Loucy (cell line): ENCODE measurements at regions not wholly inside any gene's neighbourhood (a gene's known extent, or its start where the extent isn't known, plus 50 kb on each side); places are given as distances from the start of the nearest gene placed in this dataset.

Source experiments
- CTCF ChIP-seq: fragments of 200-600 bp; sonication (generic); conservative IDR thresholded peaks from 2 replicates; pipeline ENCODE4 v1.5.1; 2014; ENCODE audit warnings: mild to moderate bottlenecking, antibody characterized with exemption, low read length
- EZH2phosphoT487 ChIP-seq: fragments of 200-600 bp; IDR thresholded peaks from 2 replicates; pipeline ENCODE4 v1.6.1; 2018; ENCODE audit warnings: antibody characterized with exemption, mild to moderate bottlenecking, moderate library complexity, borderline replicate concordance

DNA sequence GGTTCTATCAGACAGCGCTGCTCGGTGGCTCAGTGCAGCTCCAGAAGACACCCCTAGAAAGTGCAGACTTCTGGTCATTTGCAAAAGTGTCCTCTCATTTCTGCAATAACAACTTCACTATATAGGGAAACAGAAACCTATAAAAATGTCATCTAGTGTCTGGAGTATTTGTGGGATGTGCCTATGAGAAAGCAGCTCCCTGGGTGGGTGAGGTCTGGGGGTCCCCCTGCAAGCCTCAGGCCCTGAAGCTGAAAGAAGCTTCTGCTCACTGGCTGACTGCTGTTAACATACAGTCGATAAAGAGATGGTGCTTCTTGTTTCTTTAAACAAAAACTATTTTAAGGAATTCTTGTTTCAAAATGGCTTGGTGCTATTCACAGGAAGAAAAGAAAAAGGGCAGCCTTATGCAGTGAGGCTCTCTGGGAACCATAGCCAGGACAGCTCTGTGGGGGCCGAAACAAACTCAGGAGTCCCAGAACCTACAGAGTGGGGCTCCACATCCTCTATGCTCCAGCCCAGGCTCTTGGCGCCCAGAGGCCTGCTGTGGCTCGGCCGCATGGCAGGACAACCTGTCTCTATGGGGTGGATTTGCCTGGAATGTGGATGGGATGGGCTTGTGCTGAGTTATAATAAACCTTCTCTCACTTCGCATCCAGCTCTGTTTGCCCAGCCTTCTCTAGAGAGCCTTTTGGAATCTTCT, 109.7 kb downstream of the BANF2 start:
- TF ChIP-seq CTCF = no peak
- TF ChIP-seq EZH2phosphoT487 = no peak
